SK-N-SH (cell line): ENCODE measurements at regions not wholly inside any gene's neighbourhood (a gene's known extent, or its start where the extent isn't known, plus 50 kb on each side); places are given as distances from the start of the nearest gene placed in this dataset.

Experiments
- CTCF ChIA-PET: fragments of 300-600, 350-600 bp; formaldehyde crosslinking; extraction: SDS; loops from one replicate; lab custom pipeline; 2021; lab: Yijun Ruan, JAX
- POLR2A ChIA-PET: fragments of 350-600 bp; sonication (Branson Sonifier 250); formaldehyde crosslinking; extraction: SDS; loops from one replicate; lab custom pipeline; 2020; ENCODE audit warnings: antibody characterized with exemption, inconsistent platforms; lab: Yijun Ruan, JAX
- DNase-seq: peaks from one replicate; pipeline ENCODE4 v3.0.0; 2012
- H2AFZ ChIP-seq: fragments of 200-600 bp; sonication (generic); 2 replicates; pipeline ENCODE4 v1.8.1; 2016; ENCODE audit warnings: antibody characterized with exemption, mild to moderate bottlenecking, low read depth
- H3F3A ChIP-seq: fragments of 200-600 bp; sonication (generic); replicated peaks from 2 replicates; pipeline ENCODE3; 2016; ENCODE audit warnings: antibody characterized with exemption, mild to moderate bottlenecking; ENCODE audit not compliant: insufficient read depth
- H3K27ac ChIP-seq, 2 experiments: fragments of 200-500 bp in 1 of 2; fragments of 200-600 bp in 1 of 2; sonication (Bioruptor generic) in 1 of 2; sonication (generic), shearing (Covaris generic) in 1 of 2; 2 replicates each; pipeline versions ENCODE4 v1.5.1 to v1.6.1; 2014 to 2016; ENCODE audit warnings: low read depth in 2 of 2, inconsistent platforms in 1 of 2, low read length in 1 of 2, mild to moderate bottlenecking in 1 of 2, mixed read lengths in 1 of 2
- H3K27me3 ChIP-seq: fragments of 200-600 bp; sonication (generic), shearing (Covaris generic); 2 replicates; pipeline ENCODE4 v1.6.1; 2016; ENCODE audit warnings: mixed run types; ENCODE audit not compliant: insufficient read depth
- H3K36me3 ChIP-seq, 2 experiments: fragments of 200-500 bp in 1 of 2; fragments of 200-600 bp in 1 of 2; sonication (Bioruptor generic) in 1 of 2; sonication (generic) in 1 of 2; replicated peaks in 1 of 2; 2 replicates each; pipeline versions ENCODE3 to v1.5.1; 2014 to 2016; ENCODE audit warnings: low read length in 1 of 2, mild to moderate bottlenecking in 1 of 2; ENCODE audit not compliant: insufficient read depth in 2 of 2, control insufficient read depth in 1 of 2
- H3K4me1 ChIP-seq, 2 experiments: fragments of 200-500 bp in 1 of 2; fragments of 200-600 bp in 1 of 2; sonication (Bioruptor generic) in 1 of 2; sonication (generic), shearing (Covaris generic) in 1 of 2; 2 replicates each; pipeline versions ENCODE4 v1.5.1 to v1.6.1; 2014 to 2016; ENCODE audit warnings: low read depth in 1 of 2, low read length in 1 of 2, mixed run types in 1 of 2; ENCODE audit not compliant: insufficient read depth in 2 of 2, control insufficient read depth in 1 of 2
- H3K4me2 ChIP-seq: fragments of 200-600 bp; sonication (generic), shearing (Covaris generic); 2 replicates; pipeline ENCODE4 v1.6.1; 2017; ENCODE audit warnings: mixed run types
- H3K4me3 ChIP-seq, 2 experiments: fragments of 200-500 bp in 1 of 2; fragments of 200-600 bp in 1 of 2; sonication (Bioruptor generic) in 1 of 2; sonication (generic), shearing (Covaris generic) in 1 of 2; 2 replicates each; pipeline versions ENCODE4 v1.5.1 to v1.8.1; 2014 to 2016; ENCODE audit warnings: low read depth in 2 of 2, inconsistent platforms in 1 of 2, low read length in 1 of 2, mild to moderate bottlenecking in 1 of 2, mixed read lengths in 1 of 2, moderate library complexity in 1 of 2
- H3K79me2 ChIP-seq: fragments of 200-600 bp; sonication (generic); 2 replicates; pipeline ENCODE4 v1.8.1; 2017; ENCODE audit warnings: mild to moderate bottlenecking; ENCODE audit not compliant: insufficient read depth
- H3K9ac ChIP-seq: fragments of 200-600 bp; sonication (generic); 2 replicates; pipeline ENCODE4 v1.6.1; 2017; ENCODE audit warnings: mixed run types
- H3K9me2 ChIP-seq: fragments of 200-600 bp; sonication (generic); 2 replicates; pipeline ENCODE4 v1.6.1; 2017; ENCODE audit warnings: mixed run types
- H3K9me3 ChIP-seq: fragments of 200-600 bp; sonication (generic); 2 replicates; pipeline ENCODE4 v1.6.1; 2017; ENCODE audit warnings: mixed run types, mild to moderate bottlenecking, moderate library complexity
- H4K20me1 ChIP-seq: fragments of 200-600 bp; sonication (generic); 2 replicates; pipeline ENCODE4 v1.6.1; 2017; ENCODE audit warnings: mild to moderate bottlenecking, mixed run types; ENCODE audit not compliant: insufficient read depth
- FOXJ3 ChIP-seq: sonication (generic); formaldehyde crosslinking; IDR thresholded peaks from 2 replicates; pipeline ENCODE4 v1.5.1; 2020; ENCODE audit warnings: mild to moderate bottlenecking, missing genetic modification reagents
- GABPA ChIP-seq: IDR thresholded peaks from 2 replicates; pipeline ENCODE4 v1.4.0; 2012; ENCODE audit warnings: low read depth, mild to moderate bottlenecking
- MXI1 ChIP-seq: IDR thresholded peaks from 2 replicates; pipeline ENCODE4 v1.6.1; 2012; ENCODE audit warnings: mild to moderate bottlenecking, low read depth, low read length, improper control_type of control experiment
- NFIC ChIP-seq: IDR thresholded peaks from 2 replicates; pipeline ENCODE4 v1.4.0; 2012; ENCODE audit warnings: borderline replicate concordance
- RCOR1 ChIP-seq: fragments of 150-350 bp; IDR thresholded peaks from 2 replicates; pipeline ENCODE4 v1.6.1; 2017; ENCODE audit warnings: antibody characterized with exemption, low read length
- TEAD4 ChIP-seq: IDR thresholded peaks from 2 replicates; pipeline ENCODE4 v1.4.0; 2012; ENCODE audit warnings: mild to moderate bottlenecking, borderline replicate concordance; ENCODE audit not compliant: insufficient read depth
- WGBS: methylation state at CpG from one replicate; pipeline ENCODE4 v1.1.6; 2017; ENCODE audit warnings: low lambda C conversion rate; 5-methylcytosine and 5-hydroxymethylcytosine counted together
- TF ChIP-seq, protein P1 (sequence below): fragments of 150-350 bp; IDR thresholded peaks from 2 replicates; pipeline ENCODE4 v1.6.1; 2017; ENCODE audit warnings: antibody characterized with exemption, low read length, low read depth, borderline replicate concordance
- TF ChIP-seq, protein P2 (sequence below): fragments of 150-350 bp; IDR thresholded peaks from 2 replicates; pipeline ENCODE4 v1.6.1; 2016; ENCODE audit warnings: mild to moderate bottlenecking, low read depth, low read length
- TF ChIP-seq, protein P3 (sequence below): IDR thresholded peaks from 2 replicates; pipeline ENCODE4 v1.4.0; 2012; ENCODE audit warnings: low read depth, borderline replicate concordance

DNA sequence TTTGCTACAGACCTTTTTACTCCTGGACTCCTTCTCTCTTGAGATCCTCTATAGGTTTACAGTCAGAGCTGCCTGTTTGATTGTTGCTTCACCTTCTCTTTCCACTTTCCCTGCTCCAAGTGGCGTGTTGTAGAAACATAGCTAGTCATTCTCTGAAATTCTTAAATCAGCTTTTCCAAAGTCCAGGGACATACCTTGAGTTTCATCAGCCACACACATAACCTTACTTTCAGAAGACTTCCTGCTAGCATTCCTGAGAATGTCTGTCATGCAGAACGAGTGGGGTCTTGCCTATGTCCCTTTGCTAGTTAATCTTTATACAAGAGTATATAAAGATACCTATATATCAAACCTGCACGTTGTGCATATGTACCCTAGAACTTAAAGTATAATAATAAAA is 230.3 kb upstream of the ZNF462 start:
- H3K9ac ChIP-seq = no peak overlapping the region
- H3K4me1 ChIP-seq = no peaks in the 10 kb centered on the region; a peak in 1 of 4 replicates
- no peaks in the 10 kb centered on the region for H3K79me2 ChIP-seq
- no peak overlapping the region for H2AFZ ChIP-seq
- no peak overlapping the region for H3K27ac ChIP-seq
- no peaks in the 10 kb centered on the region for H3K9me3 ChIP-seq
- WGBS = 24% methylated on average over 3 of the region's 3 CpGs
- H3K36me3 ChIP-seq = no peaks in the 10 kb centered on the region
- H3K27me3 ChIP-seq = no peaks in the 10 kb centered on the region
- H3F3A ChIP-seq = no peaks in the 10 kb centered on the region
- no peak overlapping the region for H3K4me2 ChIP-seq
- no peaks in the 10 kb centered on the region for H3K9me2 ChIP-seq
- H4K20me1 ChIP-seq = no peaks in the 10 kb centered on the region
- H3K4me3 ChIP-seq = no peak overlapping the region
- no peak for DNase-seq
- ChIA-PET POLR2A (no interaction called here), CTCF (no interaction called here)
- TF ChIP-seq RCOR1 (no peak), GABPA (no peak)
- TF ChIP-seq, protein P1, sequence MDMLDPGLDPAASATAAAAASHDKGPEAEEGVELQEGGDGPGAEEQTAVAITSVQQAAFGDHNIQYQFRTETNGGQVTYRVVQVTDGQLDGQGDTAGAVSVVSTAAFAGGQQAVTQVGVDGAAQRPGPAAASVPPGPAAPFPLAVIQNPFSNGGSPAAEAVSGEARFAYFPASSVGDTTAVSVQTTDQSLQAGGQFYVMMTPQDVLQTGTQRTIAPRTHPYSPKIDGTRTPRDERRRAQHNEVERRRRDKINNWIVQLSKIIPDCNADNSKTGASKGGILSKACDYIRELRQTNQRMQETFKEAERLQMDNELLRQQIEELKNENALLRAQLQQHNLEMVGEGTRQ = no peak

DNA sequence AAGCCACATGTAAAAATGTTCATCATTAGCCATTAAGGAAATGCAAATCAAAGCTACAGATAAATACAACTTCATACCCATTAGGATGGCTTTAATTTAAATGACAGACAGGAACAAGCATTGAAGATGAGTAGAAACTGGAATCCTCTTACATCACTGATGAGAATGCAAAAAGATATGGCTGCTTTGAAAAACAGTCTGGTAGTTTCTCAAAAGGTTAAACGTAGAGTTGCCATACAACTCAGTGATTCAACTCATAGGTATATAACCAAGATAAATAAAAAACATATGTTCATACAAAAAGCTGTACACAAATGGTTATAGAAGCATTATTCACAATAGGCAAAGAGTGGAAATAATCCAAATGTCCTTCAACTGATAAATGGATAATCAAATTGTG is 228.8 kb upstream of the ZNF462 start:
- no peaks in the 10 kb centered on the region for H3K9me2 ChIP-seq
- CTCF ChIA-PET = no interaction called here
- WGBS = 7% methylated on average over 1 of the region's 1 CpG
- H3K79me2 ChIP-seq = no peaks in the 10 kb centered on the region
- TF ChIP-seq, protein P2, sequence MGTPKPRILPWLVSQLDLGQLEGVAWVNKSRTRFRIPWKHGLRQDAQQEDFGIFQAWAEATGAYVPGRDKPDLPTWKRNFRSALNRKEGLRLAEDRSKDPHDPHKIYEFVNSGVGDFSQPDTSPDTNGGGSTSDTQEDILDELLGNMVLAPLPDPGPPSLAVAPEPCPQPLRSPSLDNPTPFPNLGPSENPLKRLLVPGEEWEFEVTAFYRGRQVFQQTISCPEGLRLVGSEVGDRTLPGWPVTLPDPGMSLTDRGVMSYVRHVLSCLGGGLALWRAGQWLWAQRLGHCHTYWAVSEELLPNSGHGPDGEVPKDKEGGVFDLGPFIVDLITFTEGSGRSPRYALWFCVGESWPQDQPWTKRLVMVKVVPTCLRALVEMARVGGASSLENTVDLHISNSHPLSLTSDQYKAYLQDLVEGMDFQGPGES = no peak
- TF ChIP-seq MXI1 = no peak
- TF ChIP-seq GABPA = no peak
- TF ChIP-seq, protein P1 = no peak
- TF ChIP-seq, protein P3, sequence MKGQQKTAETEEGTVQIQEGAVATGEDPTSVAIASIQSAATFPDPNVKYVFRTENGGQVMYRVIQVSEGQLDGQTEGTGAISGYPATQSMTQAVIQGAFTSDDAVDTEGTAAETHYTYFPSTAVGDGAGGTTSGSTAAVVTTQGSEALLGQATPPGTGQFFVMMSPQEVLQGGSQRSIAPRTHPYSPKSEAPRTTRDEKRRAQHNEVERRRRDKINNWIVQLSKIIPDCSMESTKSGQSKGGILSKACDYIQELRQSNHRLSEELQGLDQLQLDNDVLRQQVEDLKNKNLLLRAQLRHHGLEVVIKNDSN = no peak
- TF ChIP-seq FOXJ3 (CRISPR knock-in tag) = no peak
- TF ChIP-seq NFIC = no peak
- TF ChIP-seq TEAD4 = no peak
- no peak for TF ChIP-seq RCOR1
- H3K27ac ChIP-seq = no peak overlapping the region
- no peak overlapping the region for H2AFZ ChIP-seq
- no peak overlapping the region for H3K4me2 ChIP-seq
- H3K4me1 ChIP-seq = no peaks in the 10 kb centered on the region; a peak in 1 of 4 replicates
- no peaks in the 10 kb centered on the region for H4K20me1 ChIP-seq
- H3F3A ChIP-seq = no peaks in the 10 kb centered on the region
- POLR2A ChIA-PET = no interaction called here
- no peaks in the 10 kb centered on the region for H3K9me3 ChIP-seq
- no peak for DNase-seq
- no peak overlapping the region for H3K4me3 ChIP-seq
- no peaks in the 10 kb centered on the region for H3K36me3 ChIP-seq
- no peaks in the 10 kb centered on the region for H3K27me3 ChIP-seq
- H3K9ac ChIP-seq = no peak overlapping the region
